Gastrocnemius medialis (tissue), 4 donors: ENCODE measurements at regions not wholly inside any gene's neighbourhood (a gene's known extent, or its start where the extent isn't known, plus 50 kb on each side); places are given as distances from the start of the nearest gene placed in this dataset.

Experiments used
- ATAC-seq, 2 donors: fragments of 150-250 bp; one replicate each; pipeline ENCODE4 v1.9.1; 2016
- DNase-seq, 2 donors: peaks; one replicate each; pipeline ENCODE4 v3.0.0-alpha.2; 2019
- H3K27ac ChIP-seq, 4 donors: fragments of 200-600 bp; sonication (generic); 1 replicate in 1 of 4; 2 replicates in 3 of 4; pipeline ENCODE4 v1.5.1; 2016 to 2018; ENCODE audit warnings: mild to moderate bottlenecking in 2 of 4, moderate library complexity in 1 of 4
- H3K27me3 ChIP-seq, 3 donors: fragments of 200-600 bp; sonication (generic) in 2 of 3; 1 replicate in 1 of 3; 2 replicates in 2 of 3; pipeline versions ENCODE4 v1.5.1 to v1.6.0; 2016 to 2019; ENCODE audit warnings: mild to moderate bottlenecking in 1 of 3, moderate library complexity in 1 of 3
- H3K36me3 ChIP-seq, 2 donors: fragments of 200-600 bp; sonication (generic) in 1 of 2; one replicate each; pipeline ENCODE4 v1.5.1; 2017 to 2018
- H3K4me1 ChIP-seq, 2 donors: fragments of 200-600 bp; sonication (generic) in 1 of 2; one replicate each; pipeline ENCODE4 v1.5.1; 2016 to 2017; ENCODE audit warnings: mild to moderate bottlenecking in 2 of 2
- H3K4me3 ChIP-seq, 4 donors: fragments of 200-600 bp; sonication (generic) in 3 of 4; 1 replicate in 1 of 4; 2 replicates in 3 of 4; pipeline ENCODE4 v1.5.1; 2016 to 2019; ENCODE audit warnings: mild to moderate bottlenecking in 2 of 4
- H3K9me3 ChIP-seq, 3 donors: fragments of 200-600 bp; sonication (generic) in 2 of 3; 1 replicate in 1 of 3; 2 replicates in 2 of 3; pipeline ENCODE4 v1.5.1; 2016 to 2019
- CTCF ChIP-seq, 5 experiments: fragments of 450-650 bp in 3 of 5; fragments of 200-600 bp in 2 of 5; sonication (generic) in 2 of 5; IDR thresholded peaks in 4 of 5; conservative IDR thresholded peaks in 1 of 5; 1 replicate in 4 of 5; 2 replicates in 1 of 5; pipeline ENCODE4 v1.5.1; 2016 to 2019; ENCODE audit warnings: antibody characterized with exemption in 5 of 5, mild to moderate bottlenecking in 3 of 5, moderate library complexity in 3 of 5
- POLR2A ChIP-seq, 2 donors: fragments of 450-650 bp; IDR thresholded peaks; one replicate each; pipeline ENCODE4 v1.6.1; 2017; ENCODE audit warnings: antibody characterized with exemption in 2 of 2, mild to moderate bottlenecking in 2 of 2, moderate library complexity in 2 of 2
- in situ Hi-C, 4 donors: fragments of 200-750 bp; cut with MboI; loops; one replicate each; pipeline versions ENCODE4 v1.15.0 to v1.8.0; 2017; ENCODE audit warnings: low sequenced_read_pairs in 4 of 4
- intact Hi-C: fragments of 100-400 bp; cut with DNase I; formaldehyde crosslinking; loops from one replicate; pipeline ENCODE4 v1.15.1; 2023; ENCODE audit warnings: low total_unique reads

GRCh38 chr4:38576767-38577166 lies 87.2 kb upstream of the KLF3 start:
- Histone ChIP-seq H3K4me3 (no peak overlapping the region), H3K27ac (no peak overlapping the region), H3K27me3 (no peaks in the 10 kb centered on the region), H3K9me3 (no peaks in the 10 kb centered on the region), H3K4me1 (peaks cover 0 to 14% of the 10 kb centered on the region in 2 donors), H3K36me3 (no peaks in the 10 kb centered on the region)
- ATAC-seq, result no peak
- TF ChIP-seq CTCF (IDR thresholded peaks at IDR 0.05 in 4 of 5, conservative IDR thresholded peaks at IDR 0.05 in 1 of 5) (no peak), POLR2A (IDR thresholded peaks at IDR 0.05) (no peak)
- in situ Hi-C loops (no loop called here), intact Hi-C loops (loop anchor here (10.0 kb wide), 1 partner anchor 382 kb away; no protein-coding TSS in a partner anchor)
- no peak for DNase-seq

DNA sequence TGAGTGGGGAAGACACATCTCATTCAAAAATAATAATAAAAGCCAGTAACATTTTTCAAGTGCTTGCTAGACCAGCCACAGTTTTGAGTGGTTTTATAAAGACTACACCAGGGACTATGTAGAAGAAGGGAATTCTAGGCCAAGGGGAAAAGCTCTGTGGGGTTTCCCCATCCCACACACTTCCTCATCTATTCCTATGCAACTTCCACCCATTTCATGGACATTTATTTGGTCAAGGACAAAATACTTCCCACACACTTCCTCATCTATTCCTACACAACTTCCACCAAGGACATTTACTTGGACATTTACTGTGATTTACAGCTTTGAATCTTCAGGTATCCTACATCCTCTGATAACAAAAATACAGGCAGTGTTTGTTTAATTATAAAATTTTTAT lies 86.5 kb upstream of the KLF3 start:
- intact Hi-C loops (loop anchor here (10.0 kb wide), 1 partner anchor 383 kb away; no protein-coding TSS in a partner anchor), in situ Hi-C loops (no loop called here)
- Histone ChIP-seq H3K27me3 (no peaks in the 10 kb centered on the region), H3K36me3 (no peaks in the 10 kb centered on the region), H3K4me1 (peaks cover 0 to 14% of the 10 kb centered on the region in 2 donors), H3K4me3 (no peak overlapping the region), H3K9me3 (no peaks in the 10 kb centered on the region), H3K27ac (no peak overlapping the region)
- DNase-seq, result no peak
- TF ChIP-seq CTCF (IDR thresholded peaks at IDR 0.05 in 4 of 5, conservative IDR thresholded peaks at IDR 0.05 in 1 of 5) (no peak), POLR2A (IDR thresholded peaks at IDR 0.05) (no peak)
- no peak for ATAC-seq

DNA sequence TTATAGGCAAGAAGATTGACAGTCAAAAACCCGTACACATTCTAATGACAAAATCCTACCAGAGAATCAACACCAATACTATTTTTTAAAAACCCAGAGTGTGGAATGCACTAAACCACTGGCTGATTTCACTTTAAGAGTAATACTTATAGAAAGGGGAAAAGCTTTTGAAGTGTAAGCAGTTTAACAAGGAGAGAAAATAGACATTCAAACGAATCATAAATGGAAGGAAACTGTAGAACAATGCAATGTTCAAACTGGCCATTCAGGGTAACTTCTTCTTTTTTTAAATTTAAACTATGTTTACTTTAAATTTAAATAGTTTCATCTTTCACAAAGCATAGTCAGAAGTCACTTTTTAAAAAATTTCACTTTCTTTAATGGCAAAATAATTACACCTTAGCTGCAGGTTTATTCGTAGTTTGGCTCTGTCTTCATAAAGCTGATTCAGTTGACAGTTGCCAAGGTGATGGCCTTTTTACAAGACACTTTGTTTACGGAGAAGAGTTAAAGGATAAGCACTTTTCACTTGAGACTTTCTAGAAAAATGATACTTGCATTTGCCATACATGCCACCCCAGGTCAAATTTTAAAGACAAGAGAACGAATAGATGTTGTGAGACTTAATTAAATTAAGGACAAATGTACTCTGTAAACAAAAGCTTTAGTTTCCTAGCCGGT lies 82.4 kb upstream of the KLF3 start:
- TF ChIP-seq POLR2A (IDR thresholded peaks at IDR 0.05) (no peak), CTCF (IDR thresholded peaks at IDR 0.05 in 4 of 5, conservative IDR thresholded peaks at IDR 0.05 in 1 of 5) (no peak)
- in situ Hi-C loops, result no loop called here
- intact Hi-C loops, result no loop called here

GRCh38 chr4:38582445-38582844 lies 81.6 kb upstream of the KLF3 start:
- intact Hi-C loops (no loop called here), in situ Hi-C loops (no loop called here)
- no peaks in the 10 kb centered on the region for H3K4me1 ChIP-seq
- H3K36me3 ChIP-seq, result no peaks in the 10 kb centered on the region
- H3K4me3 ChIP-seq, result no peak overlapping the region
- no peak overlapping the region for H3K27ac ChIP-seq
- H3K27me3 ChIP-seq, result no peaks in the 10 kb centered on the region
- no peak for ATAC-seq
- no peak for DNase-seq
- no peaks in the 10 kb centered on the region for H3K9me3 ChIP-seq
- no peak for TF ChIP-seq POLR2A (IDR thresholded peaks at IDR 0.05)

More for the DNA sequence above, 82.4 kb upstream of the KLF3 start:
- Histone ChIP-seq H3K9me3 (no peaks in the 10 kb centered on the region), H3K4me3 (no peak overlapping the region), H3K27me3 (no peaks in the 10 kb centered on the region), H3K4me1 (no peaks in the 10 kb centered on the region), H3K36me3 (no peaks in the 10 kb centered on the region), H3K27ac (no peak overlapping the region)
- no peak for ATAC-seq
- no peak for DNase-seq

DNA sequence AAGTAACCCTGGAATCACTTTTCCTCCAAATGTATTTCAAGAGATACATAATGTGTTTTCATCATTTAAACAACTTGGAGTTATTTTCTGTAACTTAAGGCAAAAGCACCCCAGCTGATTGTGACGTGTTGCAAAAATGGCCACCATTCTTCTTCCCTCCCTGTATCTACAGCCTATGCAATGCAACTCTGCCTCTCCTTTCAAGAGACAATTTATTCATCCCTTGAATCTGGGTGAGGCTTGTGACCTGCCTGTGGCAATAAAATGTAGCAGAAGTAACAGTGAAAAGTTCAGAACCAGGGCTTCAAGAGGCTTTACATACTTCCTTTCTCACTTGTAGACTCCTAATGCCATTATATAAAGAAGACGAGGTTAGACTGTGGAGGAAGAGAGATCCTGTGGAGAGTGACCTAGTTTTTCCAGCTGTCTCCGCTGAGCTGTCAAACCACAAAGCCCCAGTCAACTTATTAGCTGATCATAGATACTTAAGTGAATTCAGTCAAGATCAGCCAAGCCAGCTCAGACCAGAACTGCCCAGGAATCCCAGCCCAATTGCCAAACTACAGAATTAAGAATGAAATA lies 81.0 kb upstream of the KLF3 start:
- no peak for DNase-seq
- H3K9me3 ChIP-seq, result no peaks in the 10 kb centered on the region
- H3K27me3 ChIP-seq, result no peaks in the 10 kb centered on the region
- no peak overlapping the region for H3K4me3 ChIP-seq
- H3K4me1 ChIP-seq, result no peaks in the 10 kb centered on the region
- in situ Hi-C loops (no loop called here), intact Hi-C loops (no loop called here)
- no peaks in the 10 kb centered on the region for H3K36me3 ChIP-seq
- no peak for ATAC-seq
- no peak overlapping the region for H3K27ac ChIP-seq
- no peak for TF ChIP-seq CTCF (IDR thresholded peaks at IDR 0.05 in 4 of 5, conservative IDR thresholded peaks at IDR 0.05 in 1 of 5)
- no peak for TF ChIP-seq POLR2A (IDR thresholded peaks at IDR 0.05)
